Stimulated activated naive B cell treated with anti-CD40 and anti-IgM and Interleukin-4, amounts not matched to agents 10 μg/mL and 1 μg/mL and 100 μg/mL, for 72 hours (primary cell): ENCODE measurements at regions not wholly inside any gene's neighbourhood (a gene's known extent, or its start where the extent isn't known, plus 50 kb on each side); places are given as distances from the start of the nearest gene placed in this dataset.

Source experiments
- ATAC-seq, 2 donors: fragments of 150-1000 bp; cut with Tn5 transposase; replicated peaks; 2 replicates each; pipeline ENCODE4 v1.10.0; 2021; ENCODE audit warnings: moderate library complexity in 1 of 2
- DNase-seq: peaks from one replicate; pipeline ENCODE4 v3.0.0; 2021
- H3K27ac Mint-ChIP-seq: one replicate; pipeline ENCODE4 v1.8.0; 2022; ENCODE audit warnings: mild to moderate bottlenecking, mixed read lengths
- H3K27me3 Mint-ChIP-seq, 2 donors: one replicate each; pipeline ENCODE4 v1.8.0; 2022; ENCODE audit warnings: mixed read lengths in 2 of 2
- H3K36me3 Mint-ChIP-seq, 2 donors: one replicate each; pipeline ENCODE4 v1.8.0; 2022; ENCODE audit warnings: mixed read lengths in 2 of 2, mild to moderate bottlenecking in 1 of 2
- H3K4me1 Mint-ChIP-seq, 2 donors: one replicate each; pipeline ENCODE4 v1.8.0; 2022; ENCODE audit warnings: mixed read lengths in 2 of 2, mild to moderate bottlenecking in 1 of 2
- H3K4me3 Mint-ChIP-seq, 2 donors: one replicate each; pipeline ENCODE4 v1.8.0; 2022; ENCODE audit warnings: mild to moderate bottlenecking in 2 of 2, mixed read lengths in 2 of 2, moderate library complexity in 1 of 2
- H3K9me3 Mint-ChIP-seq, 2 donors: one replicate each; pipeline ENCODE4 v1.8.0; 2022; ENCODE audit warnings: mixed read lengths in 2 of 2, mild to moderate bottlenecking in 1 of 2

DNA sequence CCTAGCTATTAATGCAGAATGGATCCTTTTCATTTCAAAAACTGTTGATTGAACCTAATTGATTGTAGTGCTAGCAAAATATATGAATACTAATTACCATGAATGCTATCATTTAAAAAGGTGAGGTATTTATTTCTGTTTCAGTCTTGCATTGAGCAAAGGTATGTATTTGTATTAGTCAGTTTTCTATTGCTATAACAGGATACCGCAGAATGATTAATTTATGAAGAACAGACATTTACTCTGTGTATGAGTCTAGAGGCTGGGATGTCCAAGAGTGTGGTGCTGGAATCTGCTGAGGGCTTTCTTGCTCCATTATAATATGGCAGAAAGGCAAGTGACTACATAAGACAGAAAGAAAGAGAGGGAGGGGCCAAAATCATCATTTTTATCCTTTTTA is 199.2 kb downstream of the KIF20B start:
- no peaks in the 10 kb centered on the region for H3K27me3 Mint-ChIP-seq
- H3K27ac Mint-ChIP-seq: no peak overlapping the region
- H3K4me3 Mint-ChIP-seq: no peak overlapping the region
- H3K4me1 Mint-ChIP-seq: peaks cover 20 to 51% of the 10 kb centered on the region in 2 donors
- DNase-seq (no peak), ATAC-seq (peak in 1 of 2 donors; percentile 48)
- no peaks in the 10 kb centered on the region for H3K9me3 Mint-ChIP-seq
- peaks cover 0 to 3% of the 10 kb centered on the region in 2 donors for H3K36me3 Mint-ChIP-seq

- ATAC-seq (no peak), DNase-seq (no peak)
- Mint-ChIP-seq H3K27me3 (no peaks in the 10 kb centered on the region), H3K36me3 (peaks cover 0 to 3% of the 10 kb centered on the region in 2 donors), H3K4me3 (no peak overlapping the region), H3K9me3 (no peaks in the 10 kb centered on the region), H3K27ac (no peak overlapping the region), H3K4me1 (peaks cover 26 to 53% of the 10 kb centered on the region in 2 donors)
Observed at GRCh38 chr10:89901895-89902294, 200.5 kb downstream of the KIF20B start.

DNA sequence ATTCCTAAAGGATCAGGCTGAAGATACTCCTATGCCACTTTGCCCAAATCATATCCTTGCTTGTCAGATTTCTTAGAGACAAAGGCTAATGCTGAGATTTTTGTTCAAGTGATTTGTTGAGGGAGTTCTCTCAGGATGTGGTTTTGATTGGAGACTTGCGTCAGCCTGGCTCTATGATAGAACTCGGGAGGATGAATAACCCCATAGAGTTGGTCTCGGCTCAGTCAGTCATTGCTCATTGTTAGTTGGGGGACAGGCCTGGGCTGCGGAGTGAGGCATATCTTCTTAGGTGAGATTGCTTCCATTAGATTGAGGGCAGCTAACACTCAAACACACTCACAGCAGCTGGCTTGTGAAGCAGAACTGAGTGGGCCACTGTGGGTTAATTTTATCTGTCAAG is 203.4 kb downstream of the KIF20B start:
- Mint-ChIP-seq H3K9me3 (peaks cover 0 to 3% of the 10 kb centered on the region in 2 donors), H3K36me3 (peaks cover 0 to 4% of the 10 kb centered on the region in 2 donors), H3K27ac (no peak overlapping the region), H3K27me3 (peaks cover 0 to 5% of the 10 kb centered on the region in 2 donors), H3K4me3 (no peak overlapping the region), H3K4me1 (peaks cover 13 to 35% of the 10 kb centered on the region in 2 donors)
- ATAC-seq: peak in 1 of 2 donors; percentile 45
- DNase-seq: no peak

GRCh38 chr10:89909752-89910151 is 208.4 kb downstream of the KIF20B start:
- ATAC-seq (no peak), DNase-seq (no peak)
- Mint-ChIP-seq H3K27me3 (peaks cover 0 to 5% of the 10 kb centered on the region in 2 donors), H3K4me3 (no peak overlapping the region), H3K27ac (no peak overlapping the region), H3K9me3 (peaks cover 0 to 3% of the 10 kb centered on the region in 2 donors), H3K36me3 (peaks cover 0 to 9% of the 10 kb centered on the region in 2 donors), H3K4me1 (peaks cover 30 to 49% of the 10 kb centered on the region in 2 donors)

DNA sequence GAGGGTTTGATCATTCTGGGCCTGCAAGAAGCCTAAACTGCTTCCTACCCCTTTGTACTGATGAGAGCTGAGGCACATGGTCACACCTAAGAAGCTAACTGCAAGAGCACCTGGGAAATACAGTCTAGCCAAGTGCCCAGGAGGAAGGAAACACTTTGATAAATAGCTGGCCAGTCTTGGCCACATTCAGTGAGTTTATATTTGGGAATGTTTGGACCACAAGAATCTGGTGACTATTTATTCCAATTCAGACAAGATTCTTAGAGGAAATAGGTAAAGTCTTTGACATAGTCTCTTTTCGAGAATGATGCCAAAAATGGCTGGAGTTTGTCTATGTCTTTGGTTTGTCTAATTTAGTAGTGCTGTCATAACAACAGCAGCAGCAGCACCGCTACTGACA is 213.6 kb downstream of the KIF20B start:
- Mint-ChIP-seq H3K4me3 (no peak overlapping the region), H3K27me3 (no peaks in the 10 kb centered on the region), H3K9me3 (peaks cover 0 to 2% of the 10 kb centered on the region in 2 donors), H3K36me3 (peaks cover 2 to 14% of the 10 kb centered on the region in 2 donors), H3K27ac (no peak overlapping the region), H3K4me1 (peaks cover 18 to 37% of the 10 kb centered on the region in 2 donors)
- no peak for ATAC-seq
- DNase-seq: no peak

- Mint-ChIP-seq H3K4me1 (peaks cover 9 to 27% of the 10 kb centered on the region in 2 donors), H3K27me3 (no peaks in the 10 kb centered on the region), H3K4me3 (no peak overlapping the region), H3K9me3 (peaks cover 0 to 2% of the 10 kb centered on the region in 2 donors), H3K36me3 (peaks cover 2 to 14% of the 10 kb centered on the region in 2 donors), H3K27ac (no peak overlapping the region)
- DNase-seq: no peak
- no peak for ATAC-seq
Observed at GRCh38 chr10:89915968-89916367, 214.6 kb downstream of the KIF20B start.

DNA sequence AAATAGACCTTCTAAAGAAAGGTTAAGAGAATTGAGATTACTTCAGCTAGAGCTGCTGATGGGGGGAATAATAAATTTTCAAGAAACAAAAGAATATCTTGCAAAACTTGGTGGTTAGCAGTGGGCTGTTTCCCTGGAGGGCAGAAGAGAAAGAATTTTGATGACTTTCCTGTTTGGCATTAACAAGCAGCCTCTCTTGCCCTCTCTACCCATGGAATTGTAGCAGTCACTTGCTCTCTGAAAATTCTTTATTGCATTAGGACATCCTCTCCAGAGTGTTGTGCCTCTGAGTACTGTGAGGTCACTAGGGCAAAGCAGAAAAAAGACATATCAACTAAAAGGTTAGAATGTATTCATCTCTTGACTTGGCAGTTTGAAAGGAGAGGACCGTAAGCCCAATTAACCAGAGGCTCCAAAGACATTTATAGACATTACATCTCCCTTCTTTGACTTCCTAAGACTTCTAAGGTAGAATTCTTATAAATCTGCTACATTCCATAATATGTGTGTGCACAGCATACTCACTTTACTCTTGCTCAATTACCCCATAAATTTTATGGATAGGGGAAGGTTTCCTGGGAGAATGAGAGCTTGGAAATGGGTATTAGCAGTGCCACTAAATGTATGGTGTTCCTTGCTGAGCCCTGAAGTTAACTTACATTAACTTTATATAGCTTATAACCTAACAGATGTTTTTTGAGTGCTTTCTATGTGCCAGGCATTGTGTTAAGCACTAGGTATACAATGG is 215.3 kb downstream of the KIF20B start:
- H3K4me3 Mint-ChIP-seq: no peak overlapping the region
- peaks cover 0 to 2% of the 10 kb centered on the region in 2 donors for H3K9me3 Mint-ChIP-seq
- DNase-seq: no peak
- no peak overlapping the region for H3K27ac Mint-ChIP-seq
- peaks cover 2 to 14% of the 10 kb centered on the region in 2 donors for H3K36me3 Mint-ChIP-seq
- ATAC-seq: no peak
- no peaks in the 10 kb centered on the region for H3K27me3 Mint-ChIP-seq
- peaks cover 5 to 20% of the 10 kb centered on the region in 2 donors for H3K4me1 Mint-ChIP-seq

DNA sequence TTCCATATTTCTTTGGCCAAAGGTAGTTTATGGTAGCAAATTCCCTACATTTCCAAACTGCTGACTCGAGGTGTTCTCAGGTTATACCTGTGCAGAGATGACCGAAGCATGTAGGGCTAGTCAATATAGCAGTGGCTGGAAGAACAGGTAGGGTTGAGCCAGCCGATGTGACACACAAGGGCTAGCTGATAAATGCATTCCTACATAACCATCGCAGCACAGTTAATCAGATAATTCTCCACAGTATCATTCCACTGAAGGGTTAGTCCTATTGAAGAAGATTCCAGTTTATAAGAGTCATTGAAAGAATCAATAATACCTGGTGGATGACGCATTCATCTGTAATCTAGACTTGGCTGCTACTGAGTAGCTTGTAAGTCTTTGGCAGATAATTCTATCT is 220.0 kb downstream of the KIF20B start:
- Mint-ChIP-seq H3K36me3 (peaks cover 3 to 7% of the 10 kb centered on the region in 2 donors), H3K27me3 (no peaks in the 10 kb centered on the region), H3K9me3 (peaks cover 0 to 2% of the 10 kb centered on the region in 2 donors), H3K4me3 (no peak overlapping the region), H3K27ac (no peak overlapping the region), H3K4me1 (no peaks in the 10 kb centered on the region)
- DNase-seq (no peak), ATAC-seq (no peak)

DNA sequence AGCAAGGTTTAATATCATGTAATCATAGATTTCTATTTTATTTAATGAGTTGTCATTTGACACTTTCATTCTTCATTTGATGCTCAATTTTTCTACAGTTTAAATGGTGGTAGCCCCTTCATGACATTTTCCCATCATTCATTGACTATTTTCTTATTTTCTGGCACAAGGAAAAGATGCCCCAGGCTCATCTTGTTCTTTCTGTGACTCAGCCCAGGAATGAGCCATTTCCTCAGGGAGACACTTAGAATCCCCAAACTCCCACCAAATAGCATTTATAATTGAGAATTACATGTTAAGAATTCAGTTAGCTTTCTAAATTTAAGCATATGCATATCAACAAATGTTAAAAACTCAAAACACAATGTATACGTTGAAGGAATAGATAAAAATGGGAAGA is 222.3 kb downstream of the KIF20B start:
- DNase-seq: no peak

GRCh38 chr10:89924261-89924660 is 222.9 kb downstream of the KIF20B start:
- Mint-ChIP-seq H3K27me3 (no peaks in the 10 kb centered on the region), H3K36me3 (peaks cover 0 to 7% of the 10 kb centered on the region in 2 donors), H3K4me1 (no peaks in the 10 kb centered on the region), H3K4me3 (no peak overlapping the region), H3K9me3 (no peaks in the 10 kb centered on the region), H3K27ac (no peak overlapping the region)
- ATAC-seq: no peak
- DNase-seq: no peak

More for the DNA sequence above, 222.3 kb downstream of the KIF20B start:
- Mint-ChIP-seq H3K27ac (no peak overlapping the region), H3K9me3 (peaks cover 0 to 2% of the 10 kb centered on the region in 2 donors), H3K36me3 (peaks cover 0 to 7% of the 10 kb centered on the region in 2 donors), H3K4me3 (no peak overlapping the region), H3K27me3 (no peaks in the 10 kb centered on the region), H3K4me1 (no peaks in the 10 kb centered on the region)
- ATAC-seq: no peak

DNA sequence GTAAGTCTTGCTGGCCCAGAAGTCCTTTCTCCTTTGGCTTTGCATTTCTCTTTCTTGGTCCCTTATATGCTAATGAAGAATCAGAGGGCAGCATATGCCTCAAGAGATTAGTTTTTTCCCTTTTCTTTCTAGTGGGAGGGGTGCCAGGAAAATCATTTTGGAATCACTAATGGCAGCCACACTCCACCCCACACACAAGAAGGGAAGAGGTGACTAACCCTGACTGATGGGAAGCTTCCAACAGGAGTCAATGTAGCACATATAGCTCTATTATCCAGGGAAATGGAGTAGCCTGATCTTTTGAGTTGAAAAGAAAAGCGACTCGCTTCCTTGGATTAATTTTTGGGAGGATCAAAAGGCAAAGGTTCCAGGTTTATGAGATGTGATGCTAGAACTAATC is 225.3 kb downstream of the KIF20B start:
- ATAC-seq (no peak), DNase-seq (no peak)
- H3K9me3 Mint-ChIP-seq: no peaks in the 10 kb centered on the region
- no peak overlapping the region for H3K27ac Mint-ChIP-seq
- H3K27me3 Mint-ChIP-seq: no peaks in the 10 kb centered on the region
- H3K36me3 Mint-ChIP-seq: peaks cover 4 to 7% of the 10 kb centered on the region in 2 donors
- H3K4me1 Mint-ChIP-seq: no peaks in the 10 kb centered on the region
- no peak overlapping the region for H3K4me3 Mint-ChIP-seq

DNA sequence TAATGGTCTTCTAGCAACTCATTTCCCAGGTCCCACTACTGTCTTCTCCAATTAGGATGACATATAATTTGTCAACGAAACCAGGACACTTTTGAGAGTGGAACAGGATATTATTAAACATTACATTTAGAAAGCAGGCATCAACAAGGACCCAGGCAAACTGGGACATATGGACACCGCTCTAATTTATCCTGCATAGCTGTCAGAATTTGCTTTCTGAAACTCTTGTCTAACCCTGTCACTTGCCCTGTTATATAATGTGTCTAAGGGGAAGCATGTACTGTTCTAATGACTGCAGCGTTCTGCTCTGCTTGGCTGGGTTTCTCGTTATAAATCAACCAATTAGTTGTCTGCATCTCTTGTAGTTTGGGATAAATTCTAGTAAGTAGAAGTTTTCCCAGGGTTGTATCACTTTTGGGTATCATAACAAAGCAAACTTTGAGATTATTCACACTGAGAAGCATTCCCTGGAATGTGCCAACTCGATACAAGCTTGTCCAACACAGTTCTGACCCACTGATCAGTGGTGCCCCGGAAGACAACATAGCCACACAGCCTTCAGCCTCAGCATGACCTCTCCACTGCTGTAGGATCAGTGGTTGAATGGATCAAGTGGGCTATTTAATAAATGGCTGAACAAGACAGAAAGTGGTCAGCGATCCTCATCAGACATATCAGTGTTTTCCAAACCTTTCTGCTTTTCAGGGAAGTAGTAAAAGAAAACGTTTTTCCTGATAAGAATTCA is 228.1 kb downstream of the KIF20B start:
- DNase-seq: no peak
- peaks cover 2 to 4% of the 10 kb centered on the region in 2 donors for H3K36me3 Mint-ChIP-seq
- ATAC-seq: peak; percentile 74 to 79
- no peaks in the 10 kb centered on the region for H3K27me3 Mint-ChIP-seq
- no peaks in the 10 kb centered on the region for H3K4me1 Mint-ChIP-seq
- H3K9me3 Mint-ChIP-seq: peaks cover 0 to 3% of the 10 kb centered on the region in 2 donors
- H3K27ac Mint-ChIP-seq: no peak overlapping the region
- H3K4me3 Mint-ChIP-seq: no peak overlapping the region

GRCh38 chr10:89937494-89937893 is 236.1 kb downstream of the KIF20B start:
- ATAC-seq (no peak), DNase-seq (no peak)
- H3K4me1 Mint-ChIP-seq: peaks cover 3 to 5% of the 10 kb centered on the region in 2 donors
- H3K27ac Mint-ChIP-seq: no peak overlapping the region
- H3K27me3 Mint-ChIP-seq: peaks cover 0 to 9% of the 10 kb centered on the region in 2 donors
- no peak overlapping the region for H3K4me3 Mint-ChIP-seq
- peaks cover 12 to 24% of the 10 kb centered on the region in 2 donors for H3K36me3 Mint-ChIP-seq
- H3K9me3 Mint-ChIP-seq: peaks cover 7 to 17% of the 10 kb centered on the region in 2 donors

DNA sequence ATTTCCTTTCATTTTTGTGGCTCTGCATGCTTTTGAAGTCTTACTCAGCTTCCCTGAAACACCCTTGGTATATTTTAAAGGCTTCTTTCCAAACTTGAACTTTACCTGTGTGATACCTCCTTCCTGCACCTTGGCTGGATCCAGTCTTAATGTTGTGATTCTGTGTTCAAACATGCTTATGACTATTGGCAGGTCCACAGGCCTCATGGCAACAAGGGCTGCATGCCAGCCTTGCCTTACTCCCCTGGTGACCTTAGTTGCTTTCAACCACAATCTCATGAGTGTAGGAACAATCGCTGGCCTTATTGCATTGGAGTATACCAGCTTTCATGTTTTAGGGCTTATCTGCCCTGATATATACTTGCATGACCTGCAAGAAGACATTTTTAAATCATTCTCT is 238.7 kb downstream of the KIF20B start:
- no peak overlapping the region for H3K27ac Mint-ChIP-seq
- ATAC-seq (no peak), DNase-seq (no peak)
- no peak overlapping the region for H3K4me3 Mint-ChIP-seq
- peaks cover 11 to 27% of the 10 kb centered on the region in 2 donors for H3K36me3 Mint-ChIP-seq
- H3K27me3 Mint-ChIP-seq: peaks cover 0 to 16% of the 10 kb centered on the region in 2 donors
- peaks cover 4 to 10% of the 10 kb centered on the region in 2 donors for H3K4me1 Mint-ChIP-seq
- H3K9me3 Mint-ChIP-seq: peaks cover 7 to 10% of the 10 kb centered on the region in 2 donors
